ENCODE measurements at regions not wholly inside any gene's neighbourhood (a gene's known extent, or its start where the extent isn't known, plus 50 kb on each side); places are given as distances from the start of the nearest gene placed in this dataset.

- TF ChIP-seq CTCF (IDR thresholded peaks at IDR 0.05) (no peak), POLR2A (IDR thresholded peaks at IDR 0.05; ENCODE audit: low read depth) (no peak), POLR2AphosphoS5 (IDR thresholded peaks at IDR 0.05) (no peak), EP300 (IDR thresholded peaks at IDR 0.05) (no peak)
These were observed 1019.4 kb upstream of the ALCAM start for GRCh38 chr3:104347291-104347690.
